GM23248 (cell line): ENCODE measurements at regions not wholly inside any gene's neighbourhood (a gene's known extent, or its start where the extent isn't known, plus 50 kb on each side); places are given as distances from the start of the nearest gene placed in this dataset.

ENCODE experiments used
- DNase-seq: peaks from one replicate; pipeline ENCODE4 v3.0.0-alpha.2; 2015
- H2AFZ ChIP-seq: fragments of 200-600 bp; sonication (generic); 2 replicates; pipeline ENCODE4 v1.6.1; 2016; ENCODE audit warnings: antibody characterized with exemption
- H3F3A ChIP-seq: fragments of 200-600 bp; sonication (generic); 2 replicates; pipeline ENCODE4 v1.6.1; 2016; ENCODE audit warnings: mild to moderate bottlenecking, antibody characterized with exemption, mixed run types; ENCODE audit not compliant: insufficient read depth
- H3K27ac ChIP-seq: fragments of 200-600 bp; sonication (generic); 2 replicates; pipeline ENCODE4 v1.5.1; 2016; ENCODE audit warnings: mild to moderate bottlenecking
- H3K27me3 ChIP-seq: fragments of 200-600 bp; sonication (generic); replicated peaks from 2 replicates; pipeline ENCODE4 v1.6.1; 2016; ENCODE audit warnings: mild to moderate bottlenecking; ENCODE audit not compliant: insufficient read depth
- H3K36me3 ChIP-seq: fragments of 200-600 bp; sonication (generic); 2 replicates; pipeline ENCODE4 v1.6.1; 2016; ENCODE audit warnings: low read depth, mild to moderate bottlenecking
- H3K4me1 ChIP-seq: fragments of 200-600 bp; sonication (generic); 2 replicates; pipeline ENCODE4 v1.6.1; 2016; ENCODE audit warnings: mild to moderate bottlenecking; ENCODE audit not compliant: insufficient read depth
- H3K4me2 ChIP-seq: fragments of 200-600 bp; sonication (generic); one replicate; pipeline ENCODE4 v1.6.1; 2016; ENCODE audit warnings: mild to moderate bottlenecking; ENCODE audit not compliant: unreplicated experiment
- H3K4me3 ChIP-seq: fragments of 200-600 bp; sonication (generic); 2 replicates; pipeline ENCODE4 v1.5.1; 2016; ENCODE audit warnings: mild to moderate bottlenecking
- H3K79me2 ChIP-seq: fragments of 200-600 bp; sonication (generic); 2 replicates; pipeline ENCODE4 v1.6.1; 2016; ENCODE audit warnings: mild to moderate bottlenecking; ENCODE audit not compliant: insufficient read depth
- H3K9ac ChIP-seq: fragments of 200-600 bp; sonication (generic); 2 replicates; pipeline ENCODE4 v1.6.1; 2016; ENCODE audit warnings: mild to moderate bottlenecking
- H3K9me2 ChIP-seq: fragments of 200-600 bp; sonication (generic); 2 replicates; pipeline ENCODE4 v1.6.1; 2016; ENCODE audit warnings: mixed run types, mild to moderate bottlenecking, moderate library complexity; ENCODE audit not compliant: insufficient read depth
- H3K9me3 ChIP-seq: fragments of 200-600 bp; sonication (generic); one replicate; pipeline ENCODE4 v1.6.1; 2017; ENCODE audit warnings: low read depth
- H4K20me1 ChIP-seq: fragments of 200-600 bp; sonication (generic); 2 replicates; pipeline ENCODE4 v1.6.0; 2016; ENCODE audit not compliant: insufficient read depth
- EZH2 ChIP-seq: fragments of 200-600 bp; sonication (generic); IDR thresholded peaks from 2 replicates; pipeline ENCODE4 v1.6.1; 2018; ENCODE audit warnings: antibody characterized with exemption, mild to moderate bottlenecking; ENCODE audit not compliant: insufficient read depth, poor library complexity, severe bottlenecking
- EZH2phosphoT487 ChIP-seq: fragments of 200-600 bp; sonication (generic); IDR thresholded peaks from 2 replicates; pipeline ENCODE4 v1.6.1; 2018; ENCODE audit warnings: antibody characterized with exemption, moderate library complexity, mild to moderate bottlenecking, low read depth; ENCODE audit not compliant: insufficient read depth
- WGBS, 2 experiments: methylation state at CpG; one replicate each; pipeline ENCODE4 v1.1.6; 2015 to 2017; ENCODE audit warnings: low lambda C conversion rate in 2 of 2, low coverage in 1 of 2; ENCODE audit errors: missing lambda C conversion rate in 2 of 2; 5-methylcytosine and 5-hydroxymethylcytosine counted together
- in situ Hi-C: fragments of 300-500 bp; cut with MboI; formaldehyde crosslinking; loops from 2 replicates; pipeline ENCODE4 v1.15.0; 2020

GRCh38 chr1:199508072-199508471 lies 519.4 kb upstream of the NR5A2 start:
- Histone ChIP-seq H3K9me3 (no peaks in the 10 kb centered on the region), H3K4me3 (no peak overlapping the region), H3K79me2 (no peaks in the 10 kb centered on the region), H3K4me1 (no peaks in the 10 kb centered on the region), H3K27me3 (no peaks in the 10 kb centered on the region; the same call in 1 of the 2 replicates), H3K9me2 (no peaks in the 10 kb centered on the region; the same call in 1 of the 2 replicates), H3K36me3 (no peaks in the 10 kb centered on the region), H3K4me2 (no peak overlapping the region), H3K9ac (no peak overlapping the region), H3F3A (no peaks in the 10 kb centered on the region), H3K27ac (no peak overlapping the region), H4K20me1 (no peaks in the 10 kb centered on the region), H2AFZ (no peak overlapping the region)
- 59 to 61% methylated on average over 3 of the region's 3 CpGs for WGBS, 2 experiments
- no peak for DNase-seq
- TF ChIP-seq EZH2 (no peak), EZH2phosphoT487 (no peak)
- in situ Hi-C loops = no loop called here

GRCh38 chr1:199508653-199509052 lies 518.9 kb upstream of the NR5A2 start:
- Histone ChIP-seq H3K9me3 (no peaks in the 10 kb centered on the region), H3K79me2 (no peaks in the 10 kb centered on the region), H2AFZ (no peak overlapping the region), H4K20me1 (no peaks in the 10 kb centered on the region), H3K4me2 (no peak overlapping the region), H3K27me3 (no peaks in the 10 kb centered on the region; the same call in 1 of the 2 replicates), H3K9me2 (no peaks in the 10 kb centered on the region; the same call in 1 of the 2 replicates), H3K36me3 (no peaks in the 10 kb centered on the region), H3K4me1 (no peaks in the 10 kb centered on the region), H3K4me3 (no peak overlapping the region), H3F3A (no peaks in the 10 kb centered on the region), H3K9ac (no peak overlapping the region), H3K27ac (no peak overlapping the region)
- in situ Hi-C loops = no loop called here
- no peak for DNase-seq
- 58 to 64% methylated on average over 2 of the region's 2 CpGs for WGBS, 2 experiments
- TF ChIP-seq EZH2 (no peak), EZH2phosphoT487 (no peak)

- no peaks in the 10 kb centered on the region for H3K79me2 ChIP-seq
- H3K4me3 ChIP-seq = no peak overlapping the region
- H3K36me3 ChIP-seq = no peaks in the 10 kb centered on the region
- no peak overlapping the region for H2AFZ ChIP-seq
- H3K27ac ChIP-seq = no peak overlapping the region
- H3K27me3 ChIP-seq = no peaks in the 10 kb centered on the region; the same call in 1 of the 2 replicates
- H3K4me1 ChIP-seq = no peaks in the 10 kb centered on the region
- WGBS, 2 experiments = 68 to 77% methylated on average over 2 of the region's 2 CpGs
- in situ Hi-C loops = no loop called here
- H3F3A ChIP-seq = no peaks in the 10 kb centered on the region
- DNase-seq = no peak
- no peak for TF ChIP-seq EZH2phosphoT487
- TF ChIP-seq EZH2 = no peak
- no peak overlapping the region for H3K9ac ChIP-seq
- H3K9me3 ChIP-seq = no peaks in the 10 kb centered on the region
- H4K20me1 ChIP-seq = no peaks in the 10 kb centered on the region
- no peak overlapping the region for H3K4me2 ChIP-seq
- no peaks in the 10 kb centered on the region; the same call in 1 of the 2 replicates for H3K9me2 ChIP-seq
Observed at GRCh38 chr1:199509456-199509855, 518.1 kb upstream of the NR5A2 start.

- Histone ChIP-seq H3K9me3 (no peaks in the 10 kb centered on the region), H3K4me3 (no peak overlapping the region), H3K36me3 (no peaks in the 10 kb centered on the region), H3K4me1 (no peaks in the 10 kb centered on the region), H3K79me2 (no peaks in the 10 kb centered on the region), H3K4me2 (no peak overlapping the region), H3K9ac (no peak overlapping the region), H3K27me3 (no peaks in the 10 kb centered on the region; the same call in 1 of the 2 replicates), H2AFZ (no peak overlapping the region), H4K20me1 (no peaks in the 10 kb centered on the region), H3K27ac (no peak overlapping the region), H3K9me2 (no peaks in the 10 kb centered on the region; the same call in 1 of the 2 replicates), H3F3A (no peaks in the 10 kb centered on the region)
- 52 to 58% methylated on average over 5 of the region's 5 CpGs for WGBS, 2 experiments
- no peak for DNase-seq
- no peak for TF ChIP-seq EZH2
- no peak for TF ChIP-seq EZH2phosphoT487
- in situ Hi-C loops = no loop called here
Observed at GRCh38 chr1:199510314-199510713, 517.2 kb upstream of the NR5A2 start.

GRCh38 chr1:199512037-199512710 lies 515.3 kb upstream of the NR5A2 start:
- WGBS, 2 experiments = 41 to 43% methylated on average over 6 of the region's 6 CpGs
- in situ Hi-C loops = no loop called here
- Histone ChIP-seq H3K4me1 (no peaks in the 10 kb centered on the region), H4K20me1 (no peaks in the 10 kb centered on the region), H3K9me2 (no peaks in the 10 kb centered on the region), H3K9ac (no peak overlapping the region), H3K4me2 (no peak overlapping the region), H3K27ac (no peak overlapping the region), H3K27me3 (no peaks in the 10 kb centered on the region; the same call in 1 of the 2 replicates), H3K36me3 (no peaks in the 10 kb centered on the region), H3K79me2 (no peaks in the 10 kb centered on the region), H3F3A (no peaks in the 10 kb centered on the region), H3K4me3 (no peak overlapping the region), H2AFZ (no peak overlapping the region), H3K9me3 (no peaks in the 10 kb centered on the region)
- no peak for TF ChIP-seq EZH2
- TF ChIP-seq EZH2phosphoT487 = no peak
- no peak for DNase-seq
